Mesenchymal stem cell (in vitro differentiated cells and primary cell): ENCODE measurements at regions not wholly inside any gene's neighbourhood (a gene's known extent, or its start where the extent isn't known, plus 50 kb on each side); places are given as distances from the start of the nearest gene placed in this dataset.
A peak's percentile ranks its signal among the peaks of the same experiment; 100 is the strongest.

Experiments
- DNase-seq: peaks from one replicate; pipeline ENCODE4 v3.0.0-alpha.2; 2013
- H2AFZ ChIP-seq: one replicate; pipeline ENCODE4 v1.6.1; 2013; ENCODE audit warnings: low read depth, mild to moderate bottlenecking, control low read depth, inconsistent platforms, low read length, moderate library complexity
- H2AK5ac ChIP-seq: 2 replicates; pipeline ENCODE4 v1.6.1; 2013; ENCODE audit warnings: low read length, moderate library complexity, mild to moderate bottlenecking, inconsistent platforms; ENCODE audit not compliant: severe bottlenecking
- H2BK120ac ChIP-seq: one replicate; pipeline ENCODE4 v1.6.1; 2013; ENCODE audit warnings: low read depth, mild to moderate bottlenecking, inconsistent platforms, low read length, moderate library complexity
- H2BK12ac ChIP-seq, 2 experiments: one replicate each; pipeline ENCODE4 v1.6.1; 2013; ENCODE audit warnings: inconsistent platforms in 2 of 2, low read length in 2 of 2, mild to moderate bottlenecking in 2 of 2, moderate library complexity in 2 of 2, control low read depth in 1 of 2
- H2BK15ac ChIP-seq: one replicate; pipeline ENCODE4 v1.6.1; 2013; ENCODE audit warnings: mild to moderate bottlenecking, low read depth, inconsistent platforms; ENCODE audit not compliant: poor library complexity, severe bottlenecking
- H2BK5ac ChIP-seq: 2 replicates; pipeline ENCODE4 v1.6.1; 2013; ENCODE audit warnings: low read depth, mild to moderate bottlenecking, low read length, control low read depth, inconsistent platforms; ENCODE audit not compliant: poor library complexity, severe bottlenecking
- H3K14ac ChIP-seq, 2 experiments: one replicate each; pipeline ENCODE4 v1.6.1; 2013; ENCODE audit warnings: inconsistent platforms in 2 of 2, low read length in 2 of 2, control low read depth in 1 of 2, mild to moderate bottlenecking in 1 of 2, moderate library complexity in 1 of 2
- H3K18ac ChIP-seq, 2 experiments: one replicate each; pipeline ENCODE4 v1.6.1; 2013; ENCODE audit warnings: inconsistent platforms in 2 of 2, low read length in 2 of 2, control low read depth in 1 of 2, low read depth in 1 of 2, mild to moderate bottlenecking in 1 of 2
- H3K23ac ChIP-seq, 2 experiments: one replicate each; pipeline ENCODE4 v1.6.1; 2013; ENCODE audit warnings: inconsistent platforms in 2 of 2, low read length in 2 of 2, mild to moderate bottlenecking in 2 of 2, moderate library complexity in 2 of 2, control low read depth in 1 of 2
- H3K27ac ChIP-seq: 2 replicates; pipeline ENCODE4 v1.5.1; 2013; ENCODE audit warnings: mild to moderate bottlenecking, moderate library complexity, low read length, control low read depth, inconsistent platforms; ENCODE audit not compliant: poor library complexity, severe bottlenecking
- H3K27me3 ChIP-seq, 2 experiments: 2 replicates each; pipeline versions ENCODE4 v1.6.1 to v1.7.0; 2013; ENCODE audit warnings: low read length in 2 of 2, mild to moderate bottlenecking in 2 of 2, moderate library complexity in 2 of 2, control low read depth in 1 of 2, inconsistent platforms in 1 of 2; ENCODE audit not compliant: control insufficient read depth in 1 of 2, insufficient read depth in 1 of 2
- H3K36me3 ChIP-seq, 2 experiments: 2 replicates each; pipeline versions ENCODE4 v1.6.1 to v1.7.0; 2013; ENCODE audit warnings: low read length in 2 of 2, control low read depth in 1 of 2, inconsistent platforms in 1 of 2, low read depth in 1 of 2, mild to moderate bottlenecking in 1 of 2; ENCODE audit not compliant: insufficient read depth in 2 of 2, control insufficient read depth in 1 of 2
- H3K4ac ChIP-seq, 2 experiments: one replicate each; pipeline ENCODE4 v1.6.1; 2013; ENCODE audit warnings: inconsistent platforms in 2 of 2, low read length in 2 of 2, mild to moderate bottlenecking in 2 of 2, moderate library complexity in 2 of 2, control low read depth in 1 of 2, low read depth in 1 of 2
- H3K4me1 ChIP-seq: 2 replicates; pipeline ENCODE4 v1.6.1; 2013; ENCODE audit warnings: low read depth, low read length, control low read depth; ENCODE audit not compliant: control insufficient read depth, insufficient read depth
- H3K4me2 ChIP-seq: 2 replicates; pipeline ENCODE4 v1.6.1; 2013; ENCODE audit warnings: low read length, mild to moderate bottlenecking, inconsistent platforms; ENCODE audit not compliant: poor library complexity, severe bottlenecking
- H3K4me3 ChIP-seq, 2 experiments: 2 replicates each; pipeline versions ENCODE4 v1.5.1 to v1.7.0; 2013; ENCODE audit warnings: low read length in 2 of 2, mild to moderate bottlenecking in 2 of 2, control low read depth in 1 of 2, low read depth in 1 of 2; ENCODE audit not compliant: insufficient read depth in 1 of 2
- H3K79me1 ChIP-seq: replicated peaks from 2 replicates; pipeline ENCODE4 v1.6.1; 2013; ENCODE audit warnings: mild to moderate bottlenecking, control low read depth, low read length, inconsistent platforms; ENCODE audit not compliant: poor library complexity, severe bottlenecking
- H3K9ac ChIP-seq: 2 replicates; pipeline ENCODE4 v1.7.0; 2013; ENCODE audit warnings: mild to moderate bottlenecking, low read length, moderate library complexity
- H3K9me3 ChIP-seq: 2 replicates; pipeline ENCODE4 v1.7.0; 2013; ENCODE audit warnings: mild to moderate bottlenecking, low read length; ENCODE audit not compliant: control insufficient read depth
- H4K8ac ChIP-seq: one replicate; pipeline ENCODE4 v1.6.1; 2013; ENCODE audit warnings: inconsistent platforms, mild to moderate bottlenecking, low read length, moderate library complexity
- H4K91ac ChIP-seq: one replicate; pipeline ENCODE4 v1.6.1; 2013; ENCODE audit warnings: mild to moderate bottlenecking, low read length, inconsistent platforms
- WGBS: methylation state at CpG from one replicate; pipeline ENCODE4 v1.1.7; 2013; ENCODE audit warnings: mixed read lengths; 5-methylcytosine and 5-hydroxymethylcytosine counted together

- H3K23ac ChIP-seq = no peak overlapping the region
- no peak overlapping the region for H2BK15ac ChIP-seq
- H3K9me3 ChIP-seq = peaks cover 2% of the 10 kb centered on the region
- H4K91ac ChIP-seq = no peak overlapping the region
- no peak overlapping the region for H4K8ac ChIP-seq
- H2BK5ac ChIP-seq = no peak overlapping the region
- H3K27me3 ChIP-seq = no peaks in the 10 kb centered on the region
- H2BK120ac ChIP-seq = no peak overlapping the region
- no peak overlapping the region for H3K18ac ChIP-seq
- peak; percentile 91 for DNase-seq
- H3K27ac ChIP-seq = peak overlapping the region; percentile 75
- H2AFZ ChIP-seq = no peak overlapping the region
- H3K79me1 ChIP-seq = no peaks in the 10 kb centered on the region
- no peak overlapping the region for H3K4ac ChIP-seq
- no peaks in the 10 kb centered on the region for H3K4me1 ChIP-seq
- WGBS = no CpG with 5 or more reads among the region's 2 CpGs
- H3K36me3 ChIP-seq = no peaks in the 10 kb centered on the region
- H3K4me2 ChIP-seq = no peak overlapping the region
- no peak overlapping the region for H3K9ac ChIP-seq
- H2AK5ac ChIP-seq = no peak overlapping the region
- H3K14ac ChIP-seq = no peak overlapping the region
- no peak overlapping the region for H3K4me3 ChIP-seq
- no peak overlapping the region for H2BK12ac ChIP-seq
Measured at GRCh38 chr4:103996637-103997036, 276.9 kb upstream of the TACR3 start.

- H3K4ac ChIP-seq = no peak overlapping the region
- H3K79me1 ChIP-seq = no peaks in the 10 kb centered on the region
- H2BK15ac ChIP-seq = no peak overlapping the region
- H4K91ac ChIP-seq = no peak overlapping the region
- no peaks in the 10 kb centered on the region for H3K36me3 ChIP-seq
- no peak overlapping the region for H2BK120ac ChIP-seq
- H2AFZ ChIP-seq = no peak overlapping the region
- DNase-seq = peak; percentile 66
- H3K18ac ChIP-seq = no peak overlapping the region
- H3K14ac ChIP-seq = no peak overlapping the region
- H3K27me3 ChIP-seq = no peaks in the 10 kb centered on the region
- WGBS = no CpG with 5 or more reads among the region's 2 CpGs
- H3K23ac ChIP-seq = no peak overlapping the region
- H3K9ac ChIP-seq = no peak overlapping the region
- H2AK5ac ChIP-seq = no peak overlapping the region
- H3K4me3 ChIP-seq = no peak overlapping the region
- no peak overlapping the region for H4K8ac ChIP-seq
- H3K4me1 ChIP-seq = no peaks in the 10 kb centered on the region
- peak overlapping the region; percentile 75 for H3K27ac ChIP-seq
- no peak overlapping the region for H3K4me2 ChIP-seq
- no peak overlapping the region for H2BK12ac ChIP-seq
- H3K9me3 ChIP-seq = peaks cover 5% of the 10 kb centered on the region
- no peak overlapping the region for H2BK5ac ChIP-seq
Measured at GRCh38 chr4:103996064-103996463, 276.3 kb upstream of the TACR3 start.

GRCh38 chr4:103994059-103994458, 274.3 kb upstream of the TACR3 start:
- H2BK120ac ChIP-seq = no peak overlapping the region
- no peak overlapping the region for H3K23ac ChIP-seq
- no peaks in the 10 kb centered on the region for H3K36me3 ChIP-seq
- no peaks in the 10 kb centered on the region for H3K4me1 ChIP-seq
- no peaks in the 10 kb centered on the region for H3K27me3 ChIP-seq
- WGBS = no CpG with 5 or more reads among the region's 1 CpG
- H2BK5ac ChIP-seq = no peak overlapping the region
- no peak overlapping the region for H4K8ac ChIP-seq
- no peak overlapping the region for H3K9ac ChIP-seq
- H2BK12ac ChIP-seq = no peak overlapping the region
- peak; percentile 24 for DNase-seq
- no peak overlapping the region for H4K91ac ChIP-seq
- H2BK15ac ChIP-seq = no peak overlapping the region
- no peak overlapping the region for H3K4me3 ChIP-seq
- H3K18ac ChIP-seq = no peak overlapping the region
- no peak overlapping the region for H3K4me2 ChIP-seq
- H3K9me3 ChIP-seq = peaks cover 12% of the 10 kb centered on the region
- no peak overlapping the region for H3K27ac ChIP-seq
- H3K14ac ChIP-seq = no peak overlapping the region
- H2AFZ ChIP-seq = no peak overlapping the region
- H3K79me1 ChIP-seq = no peaks in the 10 kb centered on the region
- H2AK5ac ChIP-seq = no peak overlapping the region
- no peak overlapping the region for H3K4ac ChIP-seq

DNA sequence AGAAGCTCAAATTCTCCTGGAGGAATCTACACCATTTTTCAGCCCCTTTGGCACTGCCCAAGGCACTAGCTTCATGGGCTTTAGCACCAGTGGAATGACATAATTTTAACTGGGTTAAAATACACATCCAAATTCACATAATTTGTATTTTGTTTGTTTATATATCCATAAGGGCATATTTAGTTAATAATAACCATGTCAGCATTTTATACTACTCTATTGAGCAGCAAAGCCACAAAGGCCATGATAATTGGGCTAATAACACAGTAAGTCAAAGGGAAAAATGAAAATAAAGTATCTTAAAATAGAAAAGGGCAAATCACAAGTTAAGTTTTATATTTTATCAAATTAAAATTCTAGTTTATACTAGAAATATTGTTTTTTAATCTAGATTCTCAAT, 262.7 kb upstream of the TACR3 start:
- H2BK12ac ChIP-seq = no peak overlapping the region
- no peak for DNase-seq
- no peak overlapping the region for H2BK15ac ChIP-seq
- no peak overlapping the region for H3K23ac ChIP-seq
- no peak overlapping the region for H4K91ac ChIP-seq
- no peaks in the 10 kb centered on the region for H3K4me1 ChIP-seq
- H3K36me3 ChIP-seq = no peaks in the 10 kb centered on the region
- no peak overlapping the region for H2AK5ac ChIP-seq
- H3K4me2 ChIP-seq = no peak overlapping the region
- H3K14ac ChIP-seq = no peak overlapping the region
- no peak overlapping the region for H3K18ac ChIP-seq
- no peaks in the 10 kb centered on the region for H3K27me3 ChIP-seq
- H3K4ac ChIP-seq = no peak overlapping the region
- H3K79me1 ChIP-seq = no peaks in the 10 kb centered on the region
- H2BK5ac ChIP-seq = no peak overlapping the region
- no peak overlapping the region for H3K27ac ChIP-seq
- no peak overlapping the region for H2AFZ ChIP-seq
- H2BK120ac ChIP-seq = no peak overlapping the region
- no peak overlapping the region for H4K8ac ChIP-seq
- H3K4me3 ChIP-seq = no peak overlapping the region
- no peak overlapping the region for H3K9ac ChIP-seq
- H3K9me3 ChIP-seq = no peaks in the 10 kb centered on the region
